T-helper 2 cell treated with Interferon-gamma antibody and Interleukin-4, amounts not matched to agents 5 μg/mL and 100 μg/mL, for 36 hours (primary cell): ENCODE measurements at regions not wholly inside any gene's neighbourhood (a gene's known extent, or its start where the extent isn't known, plus 50 kb on each side); places are given as distances from the start of the nearest gene placed in this dataset.

Experiments
- DNase-seq: peaks from one replicate; pipeline ENCODE4 v3.0.0; 2021; ENCODE audit warnings: low spot score
- H3K27ac Mint-ChIP-seq: one replicate; pipeline ENCODE4 v1.8.0; 2021; ENCODE audit warnings: mild to moderate bottlenecking, mixed read lengths
- H3K27me3 Mint-ChIP-seq: one replicate; pipeline ENCODE4 v1.8.0; 2021; ENCODE audit warnings: low read depth, mixed read lengths
- H3K36me3 Mint-ChIP-seq: one replicate; pipeline ENCODE4 v1.8.0; 2021; ENCODE audit warnings: low read depth, mixed read lengths
- H3K4me1 Mint-ChIP-seq: one replicate; pipeline ENCODE4 v1.8.0; 2021; ENCODE audit warnings: low read depth, mixed read lengths
- H3K4me3 Mint-ChIP-seq: one replicate; pipeline ENCODE4 v1.8.0; 2022; ENCODE audit warnings: mild to moderate bottlenecking, moderate library complexity, mixed read lengths
- H3K9me3 Mint-ChIP-seq: one replicate; pipeline ENCODE4 v1.8.0; 2021; ENCODE audit warnings: mixed read lengths

- no peak overlapping the region for H3K27ac Mint-ChIP-seq
- H3K27me3 Mint-ChIP-seq = no peaks in the 10 kb centered on the region
- H3K9me3 Mint-ChIP-seq = no peaks in the 10 kb centered on the region
- H3K4me3 Mint-ChIP-seq = no peak overlapping the region
- H3K4me1 Mint-ChIP-seq = no peaks in the 10 kb centered on the region
- no peaks in the 10 kb centered on the region for H3K36me3 Mint-ChIP-seq
- no peak for DNase-seq
These were observed 122.9 kb downstream of the GLI2 start for GRCh38 chr2:120858361-120859106.

GRCh38 chr2:120859128-120859527, 123.5 kb downstream of the GLI2 start:
- Mint-ChIP-seq H3K4me1 (no peaks in the 10 kb centered on the region), H3K9me3 (no peaks in the 10 kb centered on the region), H3K27ac (no peak overlapping the region), H3K36me3 (no peaks in the 10 kb centered on the region), H3K4me3 (no peak overlapping the region), H3K27me3 (no peaks in the 10 kb centered on the region)
- DNase-seq = no peak

- H3K27me3 Mint-ChIP-seq = no peaks in the 10 kb centered on the region
- DNase-seq = no peak
- no peaks in the 10 kb centered on the region for H3K9me3 Mint-ChIP-seq
- no peak overlapping the region for H3K4me3 Mint-ChIP-seq
- H3K27ac Mint-ChIP-seq = no peak overlapping the region
- no peaks in the 10 kb centered on the region for H3K36me3 Mint-ChIP-seq
- H3K4me1 Mint-ChIP-seq = no peaks in the 10 kb centered on the region
These were observed 124.3 kb downstream of the GLI2 start for GRCh38 chr2:120859814-120860578.

GRCh38 chr2:120860579-120860922, 124.9 kb downstream of the GLI2 start:
- Mint-ChIP-seq H3K27ac (no peak overlapping the region), H3K4me1 (no peaks in the 10 kb centered on the region), H3K27me3 (no peaks in the 10 kb centered on the region), H3K4me3 (no peak overlapping the region), H3K9me3 (no peaks in the 10 kb centered on the region), H3K36me3 (no peaks in the 10 kb centered on the region)
- DNase-seq = no peak

GRCh38 chr2:120861191-120861575, 125.5 kb downstream of the GLI2 start:
- Mint-ChIP-seq H3K9me3 (no peaks in the 10 kb centered on the region), H3K36me3 (no peaks in the 10 kb centered on the region), H3K27ac (no peak overlapping the region), H3K4me1 (no peaks in the 10 kb centered on the region), H3K4me3 (no peak overlapping the region), H3K27me3 (peaks cover 4% of the 10 kb centered on the region)
- DNase-seq = no peak

- no peak for DNase-seq
- no peaks in the 10 kb centered on the region for H3K4me1 Mint-ChIP-seq
- H3K27me3 Mint-ChIP-seq = peaks cover 9% of the 10 kb centered on the region
- H3K4me3 Mint-ChIP-seq = no peak overlapping the region
- no peak overlapping the region for H3K27ac Mint-ChIP-seq
- H3K36me3 Mint-ChIP-seq = no peaks in the 10 kb centered on the region
- H3K9me3 Mint-ChIP-seq = no peaks in the 10 kb centered on the region
These were observed 126.0 kb downstream of the GLI2 start for GRCh38 chr2:120861576-120862191.

- DNase-seq = no peak
- no peak overlapping the region for H3K27ac Mint-ChIP-seq
- no peak overlapping the region for H3K4me3 Mint-ChIP-seq
- peaks cover 14% of the 10 kb centered on the region for H3K27me3 Mint-ChIP-seq
- H3K4me1 Mint-ChIP-seq = no peaks in the 10 kb centered on the region
- no peaks in the 10 kb centered on the region for H3K9me3 Mint-ChIP-seq
- H3K36me3 Mint-ChIP-seq = no peaks in the 10 kb centered on the region
These were observed 126.8 kb downstream of the GLI2 start for GRCh38 chr2:120862201-120863060.

- Mint-ChIP-seq H3K27me3 (peaks cover 21% of the 10 kb centered on the region), H3K36me3 (no peaks in the 10 kb centered on the region), H3K4me3 (no peak overlapping the region), H3K27ac (no peak overlapping the region), H3K4me1 (no peaks in the 10 kb centered on the region), H3K9me3 (no peaks in the 10 kb centered on the region)
- DNase-seq = no peak
These were observed 127.5 kb downstream of the GLI2 start for GRCh38 chr2:120863146-120863545.

GRCh38 chr2:120863661-120864320, 128.1 kb downstream of the GLI2 start:
- no peak overlapping the region for H3K4me3 Mint-ChIP-seq
- no peaks in the 10 kb centered on the region for H3K4me1 Mint-ChIP-seq
- no peaks in the 10 kb centered on the region for H3K9me3 Mint-ChIP-seq
- DNase-seq = no peak
- no peaks in the 10 kb centered on the region for H3K36me3 Mint-ChIP-seq
- H3K27me3 Mint-ChIP-seq = peaks cover 28% of the 10 kb centered on the region
- no peak overlapping the region for H3K27ac Mint-ChIP-seq

GRCh38 chr2:120864981-120865380, 129.3 kb downstream of the GLI2 start:
- Mint-ChIP-seq H3K9me3 (no peaks in the 10 kb centered on the region), H3K4me3 (no peak overlapping the region), H3K27me3 (peaks cover 35% of the 10 kb centered on the region), H3K36me3 (no peaks in the 10 kb centered on the region), H3K27ac (no peak overlapping the region), H3K4me1 (no peaks in the 10 kb centered on the region)
- DNase-seq = no peak

GRCh38 chr2:120865656-120866055, 130.0 kb downstream of the GLI2 start:
- Mint-ChIP-seq H3K27me3 (peaks cover 35% of the 10 kb centered on the region), H3K36me3 (no peaks in the 10 kb centered on the region), H3K4me3 (no peak overlapping the region), H3K27ac (no peak overlapping the region), H3K9me3 (no peaks in the 10 kb centered on the region), H3K4me1 (no peaks in the 10 kb centered on the region)
- no peak for DNase-seq

- Mint-ChIP-seq H3K27ac (no peak overlapping the region), H3K27me3 (peaks cover 35% of the 10 kb centered on the region), H3K9me3 (no peaks in the 10 kb centered on the region), H3K4me3 (no peak overlapping the region), H3K36me3 (no peaks in the 10 kb centered on the region), H3K4me1 (no peaks in the 10 kb centered on the region)
- no peak for DNase-seq
These were observed 130.4 kb downstream of the GLI2 start for GRCh38 chr2:120866071-120866470.

- Mint-ChIP-seq H3K27me3 (peaks cover 35% of the 10 kb centered on the region), H3K9me3 (no peaks in the 10 kb centered on the region), H3K36me3 (no peaks in the 10 kb centered on the region), H3K27ac (no peak overlapping the region), H3K4me3 (no peak overlapping the region), H3K4me1 (no peaks in the 10 kb centered on the region)
- DNase-seq = no peak
These were observed 130.9 kb downstream of the GLI2 start for GRCh38 chr2:120866483-120867140.
